GM12878 (cell line): ENCODE measurements at regions not wholly inside any gene's neighbourhood (a gene's known extent, or its start where the extent isn't known, plus 50 kb on each side); places are given as distances from the start of the nearest gene placed in this dataset.

Source experiments
- BRCA1 ChIP-seq: IDR thresholded peaks from 2 replicates; pipeline ENCODE4 v1.6.1; 2011; ENCODE audit warnings: low read depth, low read length, improper control_type of control experiment
- CBFB ChIP-seq: IDR thresholded peaks from 2 replicates; pipeline ENCODE4 v1.6.1; 2016; ENCODE audit warnings: antibody characterized with exemption, low read depth
- CTCF ChIP-seq, 3 experiments: IDR thresholded peaks in 2 of 3; conservative IDR thresholded peaks in 1 of 3; 2 replicates each; pipeline ENCODE4 v1.5.1; 2011; ENCODE audit warnings: low read depth in 3 of 3, low read length in 3 of 3, mild to moderate bottlenecking in 3 of 3, control low read depth in 2 of 3, moderate library complexity in 2 of 3, inconsistent platforms in 1 of 3, mixed read lengths in 1 of 3; ENCODE audit not compliant: control insufficient read depth in 2 of 3, insufficient read depth in 1 of 3; ENCODE audit errors: extremely low read depth in 1 of 3
- EP300 ChIP-seq, 2 experiments: fragments of 150-350 bp in 1 of 2; IDR thresholded peaks; 2 replicates each; pipeline ENCODE4 v1.6.1; 2011 to 2012; ENCODE audit warnings: low read depth in 2 of 2, low read length in 2 of 2, borderline replicate concordance in 1 of 2, improper control_type of control experiment in 1 of 2, inconsistent platforms in 1 of 2; ENCODE audit not compliant: control insufficient read depth in 1 of 2
- ETV6 ChIP-seq, 2 experiments: fragments of 450-650 bp in 1 of 2; IDR thresholded peaks in 1 of 2; conservative IDR thresholded peaks in 1 of 2; 2 replicates each; pipeline ENCODE4 v1.6.1; 2014; ENCODE audit warnings: antibody characterized with exemption in 1 of 2, borderline replicate concordance in 1 of 2, low read depth in 1 of 2, mild to moderate bottlenecking in 1 of 2, moderate library complexity in 1 of 2
- FOXK2 ChIP-seq: fragments of 450-650 bp; IDR thresholded peaks from 2 replicates; pipeline ENCODE4 v1.6.1; 2017; ENCODE audit warnings: mild to moderate bottlenecking, moderate library complexity
- NBN ChIP-seq: fragments of 450-650 bp; IDR thresholded peaks from 2 replicates; pipeline ENCODE4 v1.6.1; 2016
- SP1 ChIP-seq: IDR thresholded peaks from one replicate; pipeline ENCODE4 v1.6.1; 2011; ENCODE audit warnings: low read depth, low read length
- TCF12 ChIP-seq: IDR thresholded peaks from 2 replicates; pipeline ENCODE4 v1.6.1; 2011; ENCODE audit warnings: low read depth, mild to moderate bottlenecking, low read length
- USF2 ChIP-seq: IDR thresholded peaks from 2 replicates; pipeline ENCODE4 v1.6.1; 2011; ENCODE audit warnings: low read depth, low read length, improper control_type of control experiment, borderline replicate concordance
- YBX1 ChIP-seq: fragments of 450-650 bp; IDR thresholded peaks from 2 replicates; pipeline ENCODE4 v1.6.1; 2016; ENCODE audit warnings: antibody characterized with exemption
- YY1 ChIP-seq: IDR thresholded peaks from 2 replicates; pipeline ENCODE4 v1.6.1; 2011; ENCODE audit warnings: low read depth, mild to moderate bottlenecking, low read length
- ZNF217 ChIP-seq: fragments of 450-650 bp; IDR thresholded peaks from 2 replicates; pipeline ENCODE4 v1.6.1; 2017; ENCODE audit warnings: antibody characterized with exemption, mild to moderate bottlenecking
- TF ChIP-seq, protein P1 (sequence below): fragments of 450-650 bp; IDR thresholded peaks from 2 replicates; pipeline ENCODE4 v1.6.1; 2016; ENCODE audit warnings: mild to moderate bottlenecking, moderate library complexity, borderline replicate concordance

DNA sequence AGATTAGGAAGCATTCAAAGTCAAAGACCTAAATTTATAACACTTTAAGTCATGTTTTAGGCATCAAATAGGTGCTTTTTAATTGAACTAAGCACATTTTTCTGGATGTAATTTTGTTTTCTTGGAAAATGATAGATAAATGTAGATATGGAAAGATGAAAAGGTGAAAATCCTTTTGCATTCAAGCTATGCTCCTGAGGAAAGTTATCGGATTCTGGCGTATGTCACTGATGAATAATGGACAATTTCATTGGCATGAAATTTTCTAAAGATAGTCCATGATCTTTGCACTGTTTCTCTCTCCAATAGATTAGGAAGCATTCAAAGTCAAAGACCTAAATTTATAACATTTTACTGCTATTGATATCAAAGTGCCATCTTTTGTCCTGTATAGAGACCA, 444.2 kb upstream of the PABPC4L start:
- TF ChIP-seq FOXK2 (no peak), NBN (no peak), YY1 (no peak), EP300 (IDR thresholded peaks at IDR 0.05; ENCODE audit: borderline replicate concordance in 1 of 2, control insufficient read depth in 1 of 2, low read depth in 2 of 2, low read length in 2 of 2) (no peak), CTCF (IDR thresholded peaks at IDR 0.05 in 2 of 3, conservative IDR thresholded peaks at IDR 0.05 in 1 of 3; ENCODE audit: control insufficient read depth in 2 of 3, extremely low read depth in 1 of 3, insufficient read depth in 1 of 3, low read depth in 3 of 3, low read length in 3 of 3) (no peak), CBFB (no peak), ETV6 (conservative IDR thresholded peaks at IDR 0.05 in 1 of 2, IDR thresholded peaks at IDR 0.05 in 1 of 2; ENCODE audit: borderline replicate concordance in 1 of 2, low read depth in 1 of 2) (no peak), TCF12 (no peak), USF2 (no peak), YBX1 (no peak), ZNF217 (no peak), BRCA1 (no peak), SP1 (no peak)
- TF ChIP-seq, protein P1, sequence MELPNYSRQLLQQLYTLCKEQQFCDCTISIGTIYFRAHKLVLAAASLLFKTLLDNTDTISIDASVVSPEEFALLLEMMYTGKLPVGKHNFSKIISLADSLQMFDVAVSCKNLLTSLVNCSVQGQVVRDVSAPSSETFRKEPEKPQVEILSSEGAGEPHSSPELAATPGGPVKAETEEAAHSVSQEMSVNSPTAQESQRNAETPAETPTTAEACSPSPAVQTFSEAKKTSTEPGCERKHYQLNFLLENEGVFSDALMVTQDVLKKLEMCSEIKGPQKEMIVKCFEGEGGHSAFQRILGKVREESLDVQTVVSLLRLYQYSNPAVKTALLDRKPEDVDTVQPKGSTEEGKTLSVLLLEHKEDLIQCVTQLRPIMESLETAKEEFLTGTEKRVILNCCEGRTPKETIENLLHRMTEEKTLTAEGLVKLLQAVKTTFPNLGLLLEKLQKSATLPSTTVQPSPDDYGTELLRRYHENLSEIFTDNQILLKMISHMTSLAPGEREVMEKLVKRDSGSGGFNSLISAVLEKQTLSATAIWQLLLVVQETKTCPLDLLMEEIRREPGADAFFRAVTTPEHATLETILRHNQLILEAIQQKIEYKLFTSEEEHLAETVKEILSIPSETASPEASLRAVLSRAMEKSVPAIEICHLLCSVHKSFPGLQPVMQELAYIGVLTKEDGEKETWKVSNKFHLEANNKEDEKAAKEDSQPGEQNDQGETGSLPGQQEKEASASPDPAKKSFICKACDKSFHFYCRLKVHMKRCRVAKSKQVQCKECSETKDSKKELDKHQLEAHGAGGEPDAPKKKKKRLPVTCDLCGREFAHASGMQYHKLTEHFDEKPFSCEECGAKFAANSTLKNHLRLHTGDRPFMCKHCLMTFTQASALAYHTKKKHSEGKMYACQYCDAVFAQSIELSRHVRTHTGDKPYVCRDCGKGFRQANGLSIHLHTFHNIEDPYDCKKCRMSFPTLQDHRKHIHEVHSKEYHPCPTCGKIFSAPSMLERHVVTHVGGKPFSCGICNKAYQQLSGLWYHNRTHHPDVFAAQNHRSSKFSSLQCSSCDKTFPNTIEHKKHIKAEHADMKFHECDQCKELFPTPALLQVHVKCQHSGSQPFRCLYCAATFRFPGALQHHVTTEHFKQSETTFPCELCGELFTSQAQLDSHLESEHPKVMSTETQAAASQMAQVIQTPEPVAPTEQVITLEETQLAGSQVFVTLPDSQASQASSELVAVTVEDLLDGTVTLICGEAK: no peak
